ELR (cell line): ENCODE measurements at regions not wholly inside any gene's neighbourhood (a gene's known extent, or its start where the extent isn't known, plus 50 kb on each side); places are given as distances from the start of the nearest gene placed in this dataset.

Experiments
- DNase-seq: peaks from one replicate; pipeline ENCODE4 v3.0.0-alpha.2; 2015; ENCODE audit warnings: low read depth

GRCh38 chr7:17608114-17608833 is 309.8 kb downstream of the AHR start:
- DNase-seq: peak; percentile 59

GRCh38 chr7:17611611-17612010 is 313.2 kb downstream of the AHR start:
- DNase-seq: no peak

GRCh38 chr7:17613338-17614041 is 315.0 kb downstream of the AHR start:
- no peak for DNase-seq

GRCh38 chr7:17617380-17617779 is 318.9 kb downstream of the AHR start:
- DNase-seq: no peak

GRCh38 chr7:17617857-17618651 is 319.6 kb downstream of the AHR start:
- no peak for DNase-seq

GRCh38 chr7:17618652-17618974 is 320.2 kb downstream of the AHR start:
- DNase-seq: no peak

- DNase-seq: no peak
These were observed 320.9 kb downstream of the AHR start for GRCh38 chr7:17619196-17619818.

GRCh38 chr7:17620566-17620965 is 319.7 kb downstream of the SNX13 start:
- no peak for DNase-seq

- DNase-seq: no peak
These were observed 317.8 kb downstream of the SNX13 start for GRCh38 chr7:17622451-17622850.

GRCh38 chr7:17623546-17624185 is 316.6 kb downstream of the SNX13 start:
- DNase-seq: peak; percentile 44

- no peak for DNase-seq
These were observed 315.9 kb downstream of the SNX13 start for GRCh38 chr7:17624379-17624778.

GRCh38 chr7:17625043-17625442 is 315.3 kb downstream of the SNX13 start:
- peak; percentile 96 for DNase-seq

GRCh38 chr7:17626235-17626634 is 314.1 kb downstream of the SNX13 start:
- peak; percentile 5 for DNase-seq

- DNase-seq: no peak
These were observed 309.2 kb downstream of the SNX13 start for GRCh38 chr7:17631061-17631460.

GRCh38 chr7:17632384-17632783 is 307.9 kb downstream of the SNX13 start:
- peak; percentile 11 for DNase-seq

GRCh38 chr7:17633067-17633466 is 307.2 kb downstream of the SNX13 start:
- peak; percentile 87 for DNase-seq

- no peak for DNase-seq
These were observed 301.6 kb downstream of the SNX13 start for GRCh38 chr7:17638727-17639126.

- peak; percentile 67 for DNase-seq
These were observed 299.4 kb downstream of the SNX13 start for GRCh38 chr7:17640730-17641377.

GRCh38 chr7:17645500-17645899 is 294.8 kb downstream of the SNX13 start:
- DNase-seq: no peak

GRCh38 chr7:17646253-17646956 is 293.9 kb downstream of the SNX13 start:
- DNase-seq: peak; percentile 58

GRCh38 chr7:17651341-17651740 is 289.0 kb downstream of the SNX13 start:
- no peak for DNase-seq
